Kidney (tissue), 13 donors: ENCODE measurements at regions not wholly inside any gene's neighbourhood (a gene's known extent, or its start where the extent isn't known, plus 50 kb on each side); places are given as distances from the start of the nearest gene placed in this dataset.

Experiments
- DNase-seq, 5 donors: peaks; one replicate each; pipeline ENCODE4 v3.0.0-alpha.2; 2013 to 2020
- FAIRE-seq: peaks from 2 replicates; lab custom pipeline; 2012; peaks lifted over from hg19 to GRCh38; lab: Jason Lieb, UNC
- H3K27ac ChIP-seq, 2 donors: one replicate each; pipeline ENCODE4 v1.7.0; 2013; ENCODE audit warnings: low read depth in 2 of 2, low read length in 2 of 2, inconsistent platforms in 1 of 2
- H3K27me3 ChIP-seq: one replicate; pipeline ENCODE4 v1.7.1; 2013; ENCODE audit warnings: low read length, inconsistent platforms; ENCODE audit not compliant: control insufficient read depth, insufficient read depth
- H3K36me3 ChIP-seq, 3 donors: one replicate each; pipeline versions ENCODE4 v1.7.0 to v1.7.1; 2013; ENCODE audit warnings: low read length in 3 of 3, control low read depth in 1 of 3, inconsistent platforms in 1 of 3; ENCODE audit not compliant: insufficient read depth in 3 of 3, control insufficient read depth in 2 of 3
- H3K4me1 ChIP-seq, 3 donors: one replicate each; pipeline versions ENCODE4 v1.7.0 to v1.7.1; 2013; ENCODE audit warnings: low read length in 3 of 3, inconsistent platforms in 1 of 3, low read depth in 1 of 3; ENCODE audit not compliant: control insufficient read depth in 2 of 3, insufficient read depth in 2 of 3
- H3K4me3 ChIP-seq, 3 donors: one replicate each; pipeline versions ENCODE4 v1.7.0 to v1.8.1; 2013; ENCODE audit warnings: low read length in 3 of 3, control low read depth in 1 of 3, inconsistent platforms in 1 of 3
- H3K9ac ChIP-seq, 3 donors: one replicate each; pipeline versions ENCODE4 v1.7.0 to v1.7.1; 2013; ENCODE audit warnings: low read length in 3 of 3, control low read depth in 1 of 3, inconsistent platforms in 1 of 3
- H3K9me3 ChIP-seq, 3 donors: one replicate each; pipeline versions ENCODE4 v1.7.0 to v1.7.1; 2013; ENCODE audit warnings: low read length in 3 of 3, control low read depth in 1 of 3, inconsistent platforms in 1 of 3; ENCODE audit not compliant: control insufficient read depth in 2 of 3, insufficient read depth in 1 of 3
- intact Hi-C: fragments of 100-400 bp; cut with DNase I; formaldehyde crosslinking; loops from one replicate; pipeline ENCODE4 v1.11.1; 2022
- TF ChIP-seq, protein P1 (sequence below): IDR thresholded peaks from 3 replicates; pipeline ENCODE4 v1.5.1; 2012; ENCODE audit warnings: mild to moderate bottlenecking, moderate library complexity, borderline replicate concordance; ENCODE audit not compliant: insufficient read depth; ENCODE audit errors: extremely low read depth
- donor health status: control.
- donor health status: control.
- donor health status: control.
- donor health status: control.
- donor health status: control.
- donor health status: DM: yes; HTN: yes; CAD: no.
- donor health status: Normal renal cell carcinoma (clear cell type).

DNA sequence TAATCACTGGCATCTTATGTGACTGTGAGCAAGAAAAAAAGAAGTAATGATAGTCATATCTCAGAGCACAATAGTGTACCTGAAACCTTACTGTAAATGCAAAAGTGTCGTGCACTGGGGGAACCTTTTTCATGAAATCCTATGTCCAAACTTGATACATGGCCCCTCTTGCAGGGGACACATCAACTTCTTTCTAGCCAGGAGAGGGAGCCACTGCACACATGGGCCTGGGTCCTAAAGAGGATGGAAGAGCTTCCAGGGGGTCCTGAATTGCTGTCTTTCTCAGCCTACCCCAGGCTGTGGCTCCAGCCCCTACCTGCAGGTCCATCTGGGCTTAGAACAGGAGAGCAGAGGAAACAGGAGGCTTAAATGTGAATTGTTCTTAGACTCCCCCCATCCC, 165.7 kb downstream of the SOD2 start:
- H3K9ac ChIP-seq: no peak overlapping the region
- H3K27me3 ChIP-seq: no peaks in the 10 kb centered on the region
- H3K4me3 ChIP-seq: no peak overlapping the region
- TF ChIP-seq, protein P1, sequence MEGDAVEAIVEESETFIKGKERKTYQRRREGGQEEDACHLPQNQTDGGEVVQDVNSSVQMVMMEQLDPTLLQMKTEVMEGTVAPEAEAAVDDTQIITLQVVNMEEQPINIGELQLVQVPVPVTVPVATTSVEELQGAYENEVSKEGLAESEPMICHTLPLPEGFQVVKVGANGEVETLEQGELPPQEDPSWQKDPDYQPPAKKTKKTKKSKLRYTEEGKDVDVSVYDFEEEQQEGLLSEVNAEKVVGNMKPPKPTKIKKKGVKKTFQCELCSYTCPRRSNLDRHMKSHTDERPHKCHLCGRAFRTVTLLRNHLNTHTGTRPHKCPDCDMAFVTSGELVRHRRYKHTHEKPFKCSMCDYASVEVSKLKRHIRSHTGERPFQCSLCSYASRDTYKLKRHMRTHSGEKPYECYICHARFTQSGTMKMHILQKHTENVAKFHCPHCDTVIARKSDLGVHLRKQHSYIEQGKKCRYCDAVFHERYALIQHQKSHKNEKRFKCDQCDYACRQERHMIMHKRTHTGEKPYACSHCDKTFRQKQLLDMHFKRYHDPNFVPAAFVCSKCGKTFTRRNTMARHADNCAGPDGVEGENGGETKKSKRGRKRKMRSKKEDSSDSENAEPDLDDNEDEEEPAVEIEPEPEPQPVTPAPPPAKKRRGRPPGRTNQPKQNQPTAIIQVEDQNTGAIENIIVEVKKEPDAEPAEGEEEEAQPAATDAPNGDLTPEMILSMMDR: no peak
- H3K36me3 ChIP-seq: no peaks in the 10 kb centered on the region
- no peaks in the 10 kb centered on the region for H3K9me3 ChIP-seq
- intact Hi-C loops: no loop called here
- DNase-seq: no peak
- no peak overlapping the region for H3K27ac ChIP-seq
- H3K4me1 ChIP-seq: no peaks in the 10 kb centered on the region
- no peak for FAIRE-seq

DNA sequence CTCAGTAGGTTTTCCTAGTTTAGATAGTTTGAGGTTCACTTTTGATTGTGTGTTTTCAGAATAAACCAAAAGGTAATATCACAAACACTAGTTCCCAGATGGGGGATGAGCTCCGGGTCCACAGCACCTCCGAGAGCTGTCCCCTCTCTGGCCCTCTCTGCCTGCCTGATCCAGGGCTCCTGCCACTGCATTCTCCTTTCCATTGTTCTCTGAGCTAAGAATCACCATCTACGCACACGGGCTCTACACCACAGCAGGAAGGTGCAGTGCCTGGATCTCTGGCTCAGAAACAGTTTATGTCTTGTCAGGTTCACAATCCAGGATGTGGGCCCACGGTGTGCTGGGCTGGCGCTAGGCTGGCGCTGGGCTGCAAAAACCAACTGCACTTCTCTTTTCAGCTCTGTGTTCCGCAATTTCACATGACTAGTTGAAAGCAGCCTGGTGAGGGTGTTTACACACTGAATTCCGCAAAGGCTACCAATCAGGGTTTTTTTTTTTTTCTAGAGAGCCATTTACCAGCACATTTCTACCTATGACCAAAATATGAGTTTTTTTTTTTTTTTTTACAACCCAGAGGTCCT, 167.5 kb downstream of the SOD2 start:
- Histone ChIP-seq H3K27me3 (no peaks in the 10 kb centered on the region), H3K4me3 (no peak overlapping the region), H3K9me3 (no peaks in the 10 kb centered on the region), H3K9ac (no peak overlapping the region), H3K27ac (no peak overlapping the region), H3K36me3 (no peaks in the 10 kb centered on the region), H3K4me1 (no peaks in the 10 kb centered on the region)
- intact Hi-C loops: no loop called here
- TF ChIP-seq, protein P1: no peak
- FAIRE-seq (no peak), DNase-seq (no peak)

DNA sequence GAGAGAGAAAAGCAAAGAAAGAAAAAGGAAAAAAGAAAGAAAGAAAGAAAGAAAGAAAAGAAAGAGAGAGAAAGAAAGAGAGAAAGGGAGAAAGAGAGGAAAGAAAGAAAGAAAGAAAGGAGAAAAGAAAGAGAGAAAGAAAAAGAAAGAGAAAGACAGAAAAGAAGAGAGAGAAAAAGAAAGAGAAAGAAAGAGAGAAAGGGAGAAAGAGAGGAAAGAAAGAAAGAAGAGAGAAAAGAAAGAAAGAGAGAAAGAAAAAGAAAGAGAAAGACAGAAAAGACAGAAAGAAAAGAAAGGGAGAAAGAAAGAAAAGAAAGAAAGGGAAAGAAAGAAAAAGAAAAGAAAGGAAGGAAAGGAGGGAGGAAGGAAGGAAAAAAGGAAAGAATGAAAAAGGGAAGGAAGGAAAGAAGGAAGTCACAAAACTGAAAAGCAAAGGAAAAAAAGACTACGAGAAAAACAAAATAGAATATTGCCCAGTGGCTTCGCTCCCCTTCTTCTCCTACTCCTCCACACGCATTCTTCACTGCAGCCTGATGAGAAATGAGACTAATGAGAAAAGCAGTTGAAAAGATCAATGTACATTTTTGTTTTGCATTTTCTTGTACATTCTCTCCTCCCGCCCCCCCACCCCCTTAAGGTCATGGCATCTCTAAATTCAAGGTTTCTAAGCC, 170.0 kb downstream of the SOD2 start:
- no peaks in the 10 kb centered on the region for H3K9me3 ChIP-seq
- TF ChIP-seq, protein P1: no peak
- H3K4me1 ChIP-seq: no peaks in the 10 kb centered on the region
- no peak overlapping the region for H3K9ac ChIP-seq
- DNase-seq (no peak), FAIRE-seq (no peak)
- no peak overlapping the region for H3K27ac ChIP-seq
- H3K36me3 ChIP-seq: no peaks in the 10 kb centered on the region
- intact Hi-C loops: no loop called here
- H3K27me3 ChIP-seq: no peaks in the 10 kb centered on the region
- H3K4me3 ChIP-seq: no peak overlapping the region
